ENCODE measurements at regions not wholly inside any gene's neighbourhood (a gene's known extent, or its start where the extent isn't known, plus 50 kb on each side); places are given as distances from the start of the nearest gene placed in this dataset.
"Not testable (repeated sequence)": the region's sequence is repeated elsewhere in the genome, so short reads cannot be mapped to it uniquely, and the experiment has no call there.

GRCh38 chr7:68978710-68979109 lies 619.6 kb upstream of the AUTS2 start:
- Histone ChIP-seq H3K36me3 (no peaks in the 10 kb centered on the region), H3K27me3 (no peaks in the 10 kb centered on the region), H3K4me1 (peaks cover 0 to 3% of the 10 kb centered on the region in 2 donors), H3K9me3 (no peaks in the 10 kb centered on the region), H3K4me3 (no peak overlapping the region), H3K27ac (no peak overlapping the region)
- intact Hi-C loops (cut with DNase I; ENCODE audit: low total_unique reads) (no loop called here), in situ Hi-C loops (cut with MboI; ENCODE audit: low sequenced_read_pairs in 4 of 4) (no loop called here)
- no peak for TF ChIP-seq CTCF (IDR thresholded peaks at IDR 0.05 in 4 of 5, conservative IDR thresholded peaks at IDR 0.05 in 1 of 5)
- no peak for TF ChIP-seq POLR2A (IDR thresholded peaks at IDR 0.05)
- ATAC-seq: no peak
- DNase-seq: no peak

GRCh38 chr7:68980011-68980410 lies 618.3 kb upstream of the AUTS2 start:
- DNase-seq (no peak), ATAC-seq (no peak)
- intact Hi-C loops (cut with DNase I; ENCODE audit: low total_unique reads): no loop called here
- no peak for TF ChIP-seq CTCF (IDR thresholded peaks at IDR 0.05 in 4 of 5, conservative IDR thresholded peaks at IDR 0.05 in 1 of 5)
- TF ChIP-seq POLR2A (IDR thresholded peaks at IDR 0.05): no peak
- H3K4me1 ChIP-seq: peaks cover 0 to 3% of the 10 kb centered on the region in 2 donors
- no peak overlapping the region for H3K27ac ChIP-seq
- H3K36me3 ChIP-seq: no peaks in the 10 kb centered on the region
- H3K9me3 ChIP-seq: no peaks in the 10 kb centered on the region
- in situ Hi-C loops (cut with MboI; ENCODE audit: low sequenced_read_pairs in 4 of 4): no loop called here
- H3K27me3 ChIP-seq: no peaks in the 10 kb centered on the region
- H3K4me3 ChIP-seq: no peak overlapping the region

GRCh38 chr7:68980432-68980831 lies 617.8 kb upstream of the AUTS2 start:
- H3K4me1 ChIP-seq; intact Hi-C loops (cut with DNase I; ENCODE audit: low total_unique reads); H3K4me3 ChIP-seq; H3K9me3 ChIP-seq; in situ Hi-C loops (cut with MboI; ENCODE audit: low sequenced_read_pairs in 4 of 4); H3K27ac ChIP-seq; H3K36me3 ChIP-seq; H3K27me3 ChIP-seq: not testable (repeated sequence)
- peak in 1 of 2 donors; percentile 55 for ATAC-seq
- DNase-seq: peak; percentile 2 to 37

- Histone ChIP-seq H3K4me3 (no peak overlapping the region), H3K27me3 (no peaks in the 10 kb centered on the region), H3K36me3 (no peaks in the 10 kb centered on the region), H3K27ac (no peak overlapping the region), H3K4me1 (no peaks in the 10 kb centered on the region), H3K9me3 (no peaks in the 10 kb centered on the region)
- DNase-seq: no peak
- no peak for ATAC-seq
- TF ChIP-seq POLR2A (IDR thresholded peaks at IDR 0.05) (no peak), CTCF (IDR thresholded peaks at IDR 0.05 in 4 of 5, conservative IDR thresholded peaks at IDR 0.05 in 1 of 5) (no peak)
- intact Hi-C loops (cut with DNase I; ENCODE audit: low total_unique reads): no loop called here
- in situ Hi-C loops (cut with MboI; ENCODE audit: low sequenced_read_pairs in 4 of 4): no loop called here
These were observed 614.0 kb upstream of the AUTS2 start for GRCh38 chr7:68984306-68984705.

- ATAC-seq (no peak), DNase-seq (no peak)
- no peaks in the 10 kb centered on the region for H3K36me3 ChIP-seq
- H3K27ac ChIP-seq: no peak overlapping the region
- no peaks in the 10 kb centered on the region for H3K27me3 ChIP-seq
- H3K9me3 ChIP-seq: no peaks in the 10 kb centered on the region
- no peak overlapping the region for H3K4me3 ChIP-seq
- TF ChIP-seq POLR2A (IDR thresholded peaks at IDR 0.05): no peak
- TF ChIP-seq CTCF (IDR thresholded peaks at IDR 0.05 in 4 of 5, conservative IDR thresholded peaks at IDR 0.05 in 1 of 5): no peak
- in situ Hi-C loops (cut with MboI; ENCODE audit: low sequenced_read_pairs in 4 of 4): no loop called here
- H3K4me1 ChIP-seq: no peaks in the 10 kb centered on the region
- intact Hi-C loops (cut with DNase I; ENCODE audit: low total_unique reads): no loop called here
These were observed 603.4 kb upstream of the AUTS2 start for GRCh38 chr7:68994841-68995240.

Data from gastrocnemius medialis (tissue), 4 donors.